Amniotic stem cell (primary cell): ENCODE measurements at regions not wholly inside any gene's neighbourhood (a gene's known extent, or its start where the extent isn't known, plus 50 kb on each side); places are given as distances from the start of the nearest gene placed in this dataset.

ENCODE experiments used
- DNase-seq: peaks from one replicate; lab custom pipeline; 2025; lab: John Stamatoyannopoulos, UW

GRCh38 chr11:128190312-128190711 is 397.0 kb downstream of the ETS1 start:
- no peak for DNase-seq

- no peak for DNase-seq
Measured at GRCh38 chr11:128189823-128190222, 397.5 kb downstream of the ETS1 start.

GRCh38 chr11:128188346-128189004 is 398.9 kb downstream of the ETS1 start:
- DNase-seq: no peak

DNA sequence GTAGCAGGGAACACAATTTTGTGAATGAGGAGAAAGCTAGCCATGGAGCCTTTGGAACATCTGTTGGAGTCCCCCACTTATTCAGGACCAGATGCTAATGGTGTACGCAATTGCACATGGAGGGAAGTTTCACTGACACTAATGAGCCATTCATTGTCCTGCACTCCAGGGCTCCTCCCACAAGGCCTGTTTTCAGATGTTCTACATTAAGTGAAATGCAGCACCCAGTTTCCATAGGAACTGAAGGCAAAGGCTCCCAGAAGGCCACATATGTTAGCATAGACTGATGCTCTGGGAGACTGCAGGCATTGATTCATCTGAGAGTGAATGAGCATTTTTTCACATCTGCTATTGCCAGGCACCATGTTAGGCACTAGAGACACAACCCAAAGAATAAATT is 399.5 kb downstream of the ETS1 start:
- no peak for DNase-seq

DNA sequence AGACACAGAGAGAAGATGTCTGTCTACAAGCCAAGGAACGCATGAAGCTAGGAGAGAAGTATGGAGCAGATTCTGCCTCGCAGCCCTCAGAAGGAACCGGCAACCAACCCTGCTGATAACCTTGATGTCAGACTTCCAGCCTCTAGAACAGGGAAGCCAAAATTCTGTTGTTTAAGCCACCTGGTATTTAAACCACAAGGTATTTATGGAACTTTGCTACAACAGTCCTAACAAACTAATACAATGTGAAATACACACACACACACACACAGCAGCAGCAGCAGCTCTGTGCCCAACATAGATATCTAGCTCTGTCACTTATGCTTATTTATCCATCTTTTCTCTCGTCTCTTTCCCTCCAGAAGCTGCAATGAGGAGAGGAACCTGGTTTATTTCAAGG is 400.0 kb downstream of the ETS1 start:
- no peak for DNase-seq

DNA sequence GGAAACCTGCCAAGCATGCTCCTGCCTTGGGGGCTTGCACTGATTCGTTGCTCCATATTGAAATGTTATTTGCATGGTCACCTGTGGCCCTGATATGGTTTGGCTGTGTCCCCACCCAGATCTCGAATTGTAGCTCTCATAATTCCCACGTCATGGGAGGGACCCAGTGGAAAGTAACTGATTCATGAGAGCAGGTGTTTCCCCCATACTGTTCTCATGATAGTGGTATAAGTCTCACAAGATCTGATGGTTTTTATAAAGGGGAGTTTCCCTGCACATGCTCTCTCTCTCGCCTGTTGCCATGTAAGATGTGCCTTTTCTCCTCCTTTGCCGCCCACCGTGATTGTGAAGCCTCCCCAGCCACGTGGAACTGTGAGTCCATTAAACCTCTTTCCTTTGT is 402.4 kb downstream of the ETS1 start:
- DNase-seq: no peak

DNA sequence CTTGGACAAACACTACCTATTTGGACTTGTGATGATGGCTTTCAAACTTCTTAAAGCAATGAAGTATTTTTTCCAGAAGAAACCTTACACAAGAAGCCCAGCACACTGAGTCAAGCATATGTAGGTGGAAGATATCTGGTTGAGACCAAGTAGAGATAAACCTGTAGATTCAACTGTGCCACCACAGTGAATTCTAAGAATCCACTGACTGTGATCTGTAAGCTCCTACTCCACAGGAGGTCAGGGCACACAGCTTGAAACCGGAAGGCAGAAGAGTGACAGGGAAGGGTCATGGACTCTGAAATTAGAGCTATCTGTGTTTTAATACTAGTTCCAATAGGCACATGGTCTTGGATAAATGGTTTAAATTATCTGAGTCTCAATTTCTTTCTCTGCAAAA is 404.5 kb downstream of the ETS1 start:
- no peak for DNase-seq

GRCh38 chr11:128181984-128182383 is 405.4 kb downstream of the ETS1 start:
- no peak for DNase-seq

GRCh38 chr11:128181088-128181480 is 406.3 kb downstream of the ETS1 start:
- DNase-seq: no peak

DNA sequence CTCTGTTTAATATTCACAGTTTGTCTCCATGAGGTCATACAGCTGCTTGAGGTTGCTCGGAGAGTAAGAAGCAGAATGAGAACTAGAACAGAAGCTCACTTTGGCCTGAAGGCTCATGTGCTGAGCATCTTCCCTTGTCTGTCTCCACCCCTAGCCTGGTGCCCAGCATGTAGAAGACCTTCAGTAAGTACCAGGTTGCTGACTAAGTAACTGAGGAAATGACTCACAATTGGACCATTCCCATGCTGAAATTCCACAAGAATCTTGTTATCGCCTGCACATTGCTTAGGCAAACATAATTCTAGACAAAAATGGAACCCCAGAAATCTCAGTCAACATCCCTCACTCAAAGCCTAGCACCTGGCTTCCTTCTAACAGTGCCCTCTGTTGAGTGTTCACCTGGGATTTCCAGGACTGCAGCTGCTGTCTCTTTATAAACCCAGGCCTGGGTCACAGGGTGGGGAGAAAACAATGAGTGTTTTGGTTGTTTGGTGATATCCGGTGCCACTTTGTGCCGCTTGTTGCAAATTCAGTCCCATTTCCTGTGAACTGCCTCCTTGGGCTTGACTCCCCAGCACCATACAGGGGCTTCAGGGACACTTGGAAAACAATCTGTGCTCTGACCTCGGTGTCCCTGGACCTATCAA is 406.8 kb downstream of the ETS1 start:
- DNase-seq: peak; percentile 33

GRCh38 chr11:128179512-128179911 is 407.8 kb downstream of the ETS1 start:
- DNase-seq: no peak

- DNase-seq: no peak
Measured at GRCh38 chr11:128179039-128179438, 408.3 kb downstream of the ETS1 start.

GRCh38 chr11:128174465-128175291 is 412.7 kb downstream of the ETS1 start:
- DNase-seq: no peak

- DNase-seq: peak; percentile 58
Measured at GRCh38 chr11:128172046-128172878, 415.1 kb downstream of the ETS1 start.

GRCh38 chr11:128171506-128171905 is 415.9 kb downstream of the ETS1 start:
- DNase-seq: no peak

DNA sequence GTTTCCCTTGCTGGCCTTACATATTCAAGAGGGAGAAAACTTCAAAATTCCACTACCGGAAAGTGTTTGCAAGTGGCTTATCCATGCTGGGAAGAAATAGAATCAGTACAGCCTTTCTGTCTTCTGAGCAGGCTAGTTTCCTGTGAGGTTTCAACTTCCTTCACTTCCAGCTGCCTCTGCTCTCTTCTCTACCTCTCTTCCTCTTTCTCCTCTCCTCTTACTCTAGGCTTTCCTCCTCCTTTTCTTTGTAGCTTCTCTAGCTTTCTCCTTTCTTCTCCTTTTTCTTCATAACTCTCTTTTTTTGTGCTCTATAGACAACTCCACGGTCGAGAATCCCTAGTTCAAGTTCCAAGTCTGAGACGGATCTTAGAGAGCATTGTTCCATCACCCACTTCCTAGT is 421.8 kb downstream of the ETS1 start:
- no peak for DNase-seq

DNA sequence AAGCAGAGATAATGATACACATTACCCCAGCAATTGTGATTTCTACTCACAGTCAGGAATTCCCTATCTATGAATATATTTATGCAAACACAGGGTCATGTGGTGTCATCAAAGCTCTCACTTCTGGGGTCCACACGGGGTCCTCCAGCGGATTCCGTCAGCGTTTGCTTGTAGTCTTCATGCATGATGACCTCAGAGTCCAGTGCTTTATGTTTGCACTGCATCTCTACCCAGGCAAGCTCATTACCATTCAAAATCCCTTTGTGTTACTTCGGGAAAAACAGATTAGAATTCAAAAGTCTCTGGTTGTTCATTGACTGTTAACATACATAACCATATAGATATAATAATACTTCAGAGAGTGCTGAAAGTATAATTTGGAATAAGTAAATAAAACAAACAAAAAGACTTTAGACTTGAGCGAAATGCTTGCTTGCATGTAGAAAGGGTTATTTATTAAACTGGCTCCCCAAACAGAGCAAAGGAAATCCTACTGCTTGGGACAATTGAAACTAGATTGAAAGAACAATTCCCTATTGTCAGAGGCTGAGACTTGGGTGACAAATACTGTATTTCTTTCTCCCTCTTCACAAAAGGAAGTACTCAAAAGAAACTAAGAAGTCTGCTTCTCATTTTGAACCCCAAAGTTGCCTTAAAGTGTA is 423.1 kb downstream of the ETS1 start:
- no peak for DNase-seq

GRCh38 chr11:128161994-128162393 is 425.4 kb downstream of the ETS1 start:
- no peak for DNase-seq

DNA sequence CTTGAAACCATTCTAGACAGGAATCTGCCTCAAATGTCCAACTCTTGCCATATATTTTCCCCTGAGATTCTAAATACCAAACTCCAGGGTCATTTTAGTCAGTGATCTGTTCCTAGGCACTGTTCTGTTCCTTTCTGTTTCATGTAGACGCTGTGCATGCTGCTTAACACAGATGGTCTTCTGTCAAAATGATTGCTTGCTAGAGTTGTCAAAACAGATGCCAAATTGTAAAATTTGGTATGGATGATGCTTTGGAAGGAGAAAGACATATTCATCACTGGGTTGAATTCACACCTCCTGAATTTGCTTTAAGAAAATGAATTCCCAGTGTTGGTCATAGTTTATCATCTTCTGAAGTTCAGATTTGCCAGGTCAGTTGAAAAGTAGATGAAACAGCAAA is 425.9 kb downstream of the ETS1 start:
- DNase-seq: no peak

- no peak for DNase-seq
Measured at GRCh38 chr11:128158860-128159259, 428.5 kb downstream of the ETS1 start.

DNA sequence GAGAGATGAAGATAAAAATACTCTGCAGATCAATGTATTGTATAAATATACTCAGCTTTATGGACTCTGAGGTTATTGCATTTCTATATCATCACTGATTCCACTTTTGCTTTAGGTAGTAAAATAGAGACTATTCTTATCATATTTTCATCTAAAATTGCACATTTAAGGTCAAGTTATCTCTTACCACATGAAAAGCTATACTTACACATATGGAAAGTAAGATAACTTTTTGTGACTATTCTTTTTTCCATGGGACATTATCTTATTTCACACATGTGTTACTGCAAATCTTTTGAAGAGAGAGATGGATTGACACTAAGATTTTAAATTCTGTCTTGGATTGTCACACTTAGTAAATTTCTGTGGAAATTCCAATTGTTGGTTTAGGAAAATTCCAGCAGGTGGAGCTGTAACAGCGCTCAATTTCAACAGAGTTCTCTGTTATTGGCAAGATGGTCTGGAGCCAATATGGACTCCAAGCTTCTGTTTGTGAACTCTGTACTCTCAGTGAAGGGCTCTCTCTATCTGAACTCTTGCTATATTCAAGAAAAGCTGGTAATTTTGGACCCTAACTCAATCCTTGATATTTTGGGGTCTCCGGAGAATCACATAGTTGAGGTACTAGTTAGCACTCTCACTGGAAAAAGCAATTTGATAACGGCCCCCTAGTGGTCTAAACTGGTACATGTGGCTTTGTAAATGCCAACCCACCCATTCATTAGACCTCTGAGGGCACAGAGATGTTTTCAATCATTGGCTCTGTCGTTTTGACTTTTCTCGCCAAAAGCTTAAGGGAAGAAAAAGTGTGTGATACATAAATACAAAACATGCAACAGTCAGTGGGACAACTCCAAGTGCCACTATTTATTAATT is 429.7 kb downstream of the ETS1 start:
- DNase-seq: peak; percentile 57
